ENCODE measurements at regions not wholly inside any gene's neighbourhood (a gene's known extent, or its start where the extent isn't known, plus 50 kb on each side); places are given as distances from the start of the nearest gene placed in this dataset.

- TF ChIP-seq CTCF (conservative IDR thresholded peaks at IDR 0.05; ENCODE audit: low read depth in 2 of 2) (no peak), STAT1 (IDR thresholded peaks at IDR 0.05; ENCODE audit: unreplicated experiment) (no peak)
These were observed 407.0 kb downstream of the NPHP4 start (continued) for GRCh38 chr1:5585256-5585655.

GRCh38 chr1:5580926-5581325, 411.3 kb downstream of the NPHP4 start:
- peaks cover 3% of the 10 kb centered on the region for H3K27me3 Mint-ChIP-seq (ENCODE audit: insufficient read depth, low read depth, poor library complexity)
- Histone ChIP-seq H3K9me2 (ENCODE audit: insufficient read depth) (no peaks in the 10 kb centered on the region), H3F3A (replicated peaks; ENCODE audit: low read depth) (no peaks in the 10 kb centered on the region), H3K27ac (ENCODE audit: low read depth) (no peak overlapping the region), H3K36me3 (ENCODE audit: insufficient read depth) (peaks cover 10% of the 10 kb centered on the region; the same call in 1 of the 2 replicates), H3K4me1 (ENCODE audit: insufficient read depth) (no peaks in the 10 kb centered on the region), H3K4me3 (no peak overlapping the region), H2AFZ (no peak overlapping the region), H3K27me3 (ENCODE audit: insufficient read depth) (no peaks in the 10 kb centered on the region), H3K79me2 (replicated peaks; ENCODE audit: insufficient read depth) (no peaks in the 10 kb centered on the region), H4K20me1 (replicated peaks; ENCODE audit: insufficient read depth) (no peaks in the 10 kb centered on the region), H3K4me2 (no peak overlapping the region)
- H3K4me3 Mint-ChIP-seq, result no peak overlapping the region
- H3K9me3 Mint-ChIP-seq, result peaks cover under 1% of the 10 kb centered on the region; the same call in 1 of the 3 replicates
- H3K27ac Mint-ChIP-seq, result no peak overlapping the region
- no peak for DNase-seq (ENCODE audit: low spot score)
- peaks cover 6% of the 10 kb centered on the region for H3K4me1 Mint-ChIP-seq
- ATAC-seq, result no peak
- TF ChIP-seq CTCF (conservative IDR thresholded peaks at IDR 0.05; ENCODE audit: low read depth in 2 of 2), result no peak
- TF ChIP-seq POLR2AphosphoS5 (IDR thresholded peaks at IDR 0.05; ENCODE audit: low read depth), result no peak
- no peak for TF ChIP-seq REST (IDR thresholded peaks at IDR 0.05; ENCODE audit: unreplicated experiment)
- 0 out of 3 replicates have a peak, but pooled peaks cover under 1% of the 10 kb centered on the region for H3K36me3 Mint-ChIP-seq (ENCODE audit: low read depth)

GRCh38 chr1:5579966-5580365, 412.3 kb downstream of the NPHP4 start:
- no peak overlapping the region for H3K4me3 Mint-ChIP-seq
- peaks cover 3% of the 10 kb centered on the region for H3K27me3 Mint-ChIP-seq (ENCODE audit: insufficient read depth, low read depth, poor library complexity)
- no peaks in the 10 kb centered on the region for H3K4me1 Mint-ChIP-seq
- Histone ChIP-seq H3K4me1 (ENCODE audit: insufficient read depth) (no peaks in the 10 kb centered on the region), H3K36me3 (ENCODE audit: insufficient read depth) (peaks cover 10% of the 10 kb centered on the region; the same call in 1 of the 2 replicates), H3K27me3 (ENCODE audit: insufficient read depth) (no peaks in the 10 kb centered on the region), H3K79me2 (replicated peaks; ENCODE audit: insufficient read depth) (no peaks in the 10 kb centered on the region), H4K20me1 (replicated peaks; ENCODE audit: insufficient read depth) (no peaks in the 10 kb centered on the region), H3K4me2 (no peak overlapping the region), H3K27ac (ENCODE audit: low read depth) (no peak overlapping the region), H3K4me3 (no peak overlapping the region), H2AFZ (no peak overlapping the region), H3F3A (replicated peaks; ENCODE audit: low read depth) (no peaks in the 10 kb centered on the region), H3K9me2 (ENCODE audit: insufficient read depth) (no peaks in the 10 kb centered on the region)
- no peaks in the 10 kb centered on the region for H3K36me3 Mint-ChIP-seq (ENCODE audit: low read depth)
- no peak overlapping the region for H3K27ac Mint-ChIP-seq
- no peaks in the 10 kb centered on the region; the same call in 2 of the 3 replicates for H3K9me3 Mint-ChIP-seq
- no peak for ATAC-seq
- no peak for DNase-seq (ENCODE audit: low spot score)
- TF ChIP-seq ZNF462 (CRISPR knock-in tag; IDR thresholded peaks at IDR 0.05) (no peak), EZH2phosphoT487 (IDR thresholded peaks at IDR 0.05; ENCODE audit: unreplicated experiment) (no peak)
